ENCODE measurements at regions not wholly inside any gene's neighbourhood (a gene's known extent, or its start where the extent isn't known, plus 50 kb on each side); places are given as distances from the start of the nearest gene placed in this dataset.
"Not testable (repeated sequence)": the region's sequence is repeated elsewhere in the genome, so short reads cannot be mapped to it uniquely, and the experiment has no call there.

- DNase-seq, result no peak
Measured at GRCh38 chr13:50726164-50726563, 117.3 kb downstream of the DLEU7 start.

GRCh38 chr13:50729177-50729576, 114.3 kb downstream of the DLEU7 start:
- DNase-seq, result no peak

- no peak for DNase-seq
Measured at GRCh38 chr13:50730496-50731351, 112.8 kb downstream of the DLEU7 start.

- no peak for DNase-seq
Measured at GRCh38 chr13:50731400-50731799, 112.1 kb downstream of the DLEU7 start.

- no peak for DNase-seq
Measured at GRCh38 chr13:50732712-50733111, 110.8 kb downstream of the DLEU7 start.

- no peak for DNase-seq
Measured at GRCh38 chr13:50733392-50733791, 110.1 kb downstream of the DLEU7 start.

- no peak for DNase-seq
Measured at GRCh38 chr13:50735071-50735470, 108.4 kb downstream of the DLEU7 start.

- no peak for DNase-seq
Measured at GRCh38 chr13:50740052-50740741, 103.3 kb downstream of the DLEU7 start.

GRCh38 chr13:50742353-50742752, 101.1 kb downstream of the DLEU7 start:
- no peak for DNase-seq

- no peak for DNase-seq
Measured at GRCh38 chr13:50742968-50743367, 100.5 kb downstream of the DLEU7 start.

- no peak for DNase-seq
Measured at GRCh38 chr13:50744116-50744660, 99.3 kb downstream of the DLEU7 start.

- no peak for DNase-seq
Measured at GRCh38 chr13:50745542-50746115, 97.9 kb downstream of the DLEU7 start.

GRCh38 chr13:50747737-50748350, 95.6 kb downstream of the DLEU7 start:
- DNase-seq, result no peak

GRCh38 chr13:50753221-50753620, 90.3 kb downstream of the DLEU7 start:
- not testable (repeated sequence) for DNase-seq

GRCh38 chr13:50755862-50756685, 87.4 kb downstream of the DLEU7 start:
- peak; percentile 4 for DNase-seq

- no peak for DNase-seq
Measured at GRCh38 chr13:50757008-50757407, 86.5 kb downstream of the DLEU7 start.

GRCh38 chr13:50758796-50759195, 84.7 kb downstream of the DLEU7 start:
- DNase-seq, result no peak

GRCh38 chr13:50760751-50761150, 82.7 kb downstream of the DLEU7 start:
- DNase-seq, result no peak

GRCh38 chr13:50761406-50761805, 82.1 kb downstream of the DLEU7 start:
- DNase-seq, result no peak

- DNase-seq, result no peak
Measured at GRCh38 chr13:50762969-50763567, 80.4 kb downstream of the DLEU7 start.

- DNase-seq, result no peak
Measured at GRCh38 chr13:50766013-50766412, 77.5 kb downstream of the DLEU7 start.

GRCh38 chr13:50766695-50767094, 76.8 kb downstream of the DLEU7 start:
- no peak for DNase-seq
